GM13976 (cell line): ENCODE measurements at regions not wholly inside any gene's neighbourhood (a gene's known extent, or its start where the extent isn't known, plus 50 kb on each side); places are given as distances from the start of the nearest gene placed in this dataset.

Experiments
- DNase-seq: peaks from one replicate; pipeline ENCODE4 v3.0.0; 2012; ENCODE audit warnings: low spot score
- CTCF ChIP-seq: IDR thresholded peaks from 2 replicates; pipeline ENCODE4 v1.5.1; 2012; ENCODE audit warnings: borderline replicate concordance, mild to moderate bottlenecking; ENCODE audit not compliant: insufficient read depth; ENCODE audit errors: extremely low read depth, missing control alignments, control extremely low read depth
- in situ Hi-C: fragments of 300-500 bp; cut with MboI; formaldehyde crosslinking; loops from one replicate; pipeline ENCODE4 v1.12.0; 2022; ENCODE audit warnings: low sequenced_read_pairs, mixed read lengths, inconsistent platforms; ENCODE audit not compliant: unreplicated experiment

- no peak for TF ChIP-seq CTCF
- in situ Hi-C loops = no loop called here
- DNase-seq = no peak
These were observed 88.1 kb upstream of the ADAMTSL1 start for GRCh38 chr9:18385696-18386490.

- TF ChIP-seq CTCF = no peak
- no peak for DNase-seq
- in situ Hi-C loops = no loop called here
These were observed 83.6 kb upstream of the ADAMTSL1 start for GRCh38 chr9:18390393-18390792.

- DNase-seq = no peak
- TF ChIP-seq CTCF = no peak
These were observed 80.4 kb upstream of the ADAMTSL1 start for GRCh38 chr9:18393340-18394130.

GRCh38 chr9:18394847-18395351 lies 79.1 kb upstream of the ADAMTSL1 start:
- no peak for DNase-seq
- TF ChIP-seq CTCF = no peak
- in situ Hi-C loops = no loop called here

More at GRCh38 chr9:18393340-18394130, 80.4 kb upstream of the ADAMTSL1 start:
- in situ Hi-C loops = no loop called here

GRCh38 chr9:18396102-18396728 lies 77.7 kb upstream of the ADAMTSL1 start:
- TF ChIP-seq CTCF = no peak
- DNase-seq = peak; percentile 11
- in situ Hi-C loops = no loop called here

- no peak for TF ChIP-seq CTCF
- no peak for DNase-seq
- in situ Hi-C loops = no loop called here
These were observed 76.9 kb upstream of the ADAMTSL1 start for GRCh38 chr9:18397076-18397475.
